PC-9 (cell line): ENCODE measurements at regions not wholly inside any gene's neighbourhood (a gene's known extent, or its start where the extent isn't known, plus 50 kb on each side); places are given as distances from the start of the nearest gene placed in this dataset.

ENCODE experiments used
- CTCF ChIP-seq: fragments of 200-600 bp; sonication (generic); conservative IDR thresholded peaks from 2 replicates; pipeline ENCODE4 v1.6.1; 2017; ENCODE audit warnings: mixed run types, antibody characterized with exemption, mild to moderate bottlenecking, moderate library complexity
- EZH2 ChIP-seq: fragments of 200-600 bp; sonication (generic); IDR thresholded peaks from 2 replicates; pipeline ENCODE4 v1.8.0; 2017; ENCODE audit warnings: antibody characterized with exemption, low read depth

- TF ChIP-seq EZH2 (no peak), CTCF (no peak)
These were observed 397.8 kb downstream of the MED10 start for GRCh38 chr5:5980538-5980895.
